GM12892 (cell line): ENCODE measurements at regions not wholly inside any gene's neighbourhood (a gene's known extent, or its start where the extent isn't known, plus 50 kb on each side); places are given as distances from the start of the nearest gene placed in this dataset.

ENCODE experiments used
- POLR2A ChIP-seq: IDR thresholded peaks from 2 replicates; pipeline ENCODE4 v1.6.1; 2011; ENCODE audit warnings: low read depth, low read length, control low read depth
- POLR2AphosphoS5 ChIP-seq: IDR thresholded peaks from 2 replicates; pipeline ENCODE4 v1.6.1; 2011; ENCODE audit warnings: low read depth, low read length, control low read depth

DNA sequence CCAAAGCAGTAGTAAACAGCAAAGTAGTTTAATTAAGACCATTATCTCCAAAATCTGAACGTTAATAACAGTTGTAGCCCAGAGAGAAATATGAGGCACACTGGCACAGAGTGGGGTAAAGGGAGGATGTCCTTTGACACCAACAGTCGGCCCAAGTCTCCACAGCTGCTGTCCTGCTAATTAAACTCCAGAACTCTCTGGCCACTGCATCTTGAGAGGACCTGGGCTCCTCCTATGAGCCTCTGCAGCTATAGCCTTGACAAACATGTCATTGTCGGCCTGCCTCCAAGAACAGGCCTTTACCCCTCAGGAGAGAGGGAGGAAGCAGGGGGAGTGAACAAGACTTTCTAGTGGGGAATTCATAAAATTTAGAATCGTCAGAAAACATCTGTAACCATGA lies 1170.4 kb downstream of the UQCRFS1 start:
- TF ChIP-seq POLR2A (no peak), POLR2AphosphoS5 (no peak)
